GM12878 (cell line): ENCODE measurements at regions not wholly inside any gene's neighbourhood (a gene's known extent, or its start where the extent isn't known, plus 50 kb on each side); places are given as distances from the start of the nearest gene placed in this dataset.
"Not testable (repeated sequence)": the region's sequence is repeated elsewhere in the genome, so short reads cannot be mapped to it uniquely, and the experiment has no call there.

Experiments used
- ATAC-seq: fragments of 200-7000 bp; cut with Tn5 transposase; 3 replicates; pipeline ENCODE4 v1.9.1; 2020; ENCODE audit warnings: mild to moderate bottlenecking, moderate library complexity
- BruUV-seq: library from RNA; stranded (reverse); fragments of 400-500 nt; replicated peaks from 2 replicates; lab custom pipeline; 2021; lab: Mats Ljungman, UMichigan
- CTCF ChIA-PET: fragments of 300-600 bp; sonication (Branson Sonifier 250); formaldehyde crosslinking; extraction: SDS; loops from one replicate; lab custom pipeline; 2021; ENCODE audit warnings: inconsistent platforms; lab: Yijun Ruan, JAX
- POLR2A ChIA-PET: fragments of 350-600 bp; formaldehyde crosslinking; extraction: SDS; loops from one replicate; lab custom pipeline; 2021; ENCODE audit warnings: inconsistent platforms; lab: Charles Lee
- RAD21 ChIA-PET: fragments of 300-600 bp; sonication (Branson Sonifier 250); formaldehyde crosslinking; loops from one replicate; lab custom pipeline; 2023; ENCODE audit warnings: antibody characterized with exemption; ENCODE audit not compliant: unreplicated experiment; lab: Charles Lee
- SMC1A ChIA-PET: fragments of 300-600 bp; sonication (Branson Sonifier 250); formaldehyde crosslinking; loops from one replicate; lab custom pipeline; 2023; ENCODE audit not compliant: unreplicated experiment, uncharacterized antibody; lab: Charles Lee
- DNase-seq: peaks from one replicate; pipeline ENCODE4 v3.0.0-alpha.2; 2011; ENCODE audit warnings: low read depth, low spot score
- FAIRE-seq: peaks from 3 replicates; lab custom pipeline; 2011; peaks lifted over from hg19 to GRCh38; lab: Jason Lieb, UNC
- H2AFZ ChIP-seq: 2 replicates; pipeline ENCODE4 v1.6.0; 2011; ENCODE audit warnings: low read depth, low read length, control low read depth; ENCODE audit not compliant: control insufficient read depth
- H3K27ac ChIP-seq: 2 replicates; pipeline ENCODE4 v1.5.1; 2011; ENCODE audit warnings: control low read depth; ENCODE audit not compliant: control insufficient read depth, insufficient read depth
- H3K27me3 ChIP-seq, 2 experiments: replicated peaks in 1 of 2; 2 replicates each; pipeline versions ENCODE4 v1.6.0 to v1.6.1; 2011; ENCODE audit warnings: low read length in 1 of 2; ENCODE audit not compliant: control insufficient read depth in 2 of 2, insufficient read depth in 2 of 2
- H3K36me3 ChIP-seq, 2 experiments: 2 replicates each; pipeline ENCODE4 v1.5.1; 2011; ENCODE audit warnings: low read length in 1 of 2; ENCODE audit not compliant: control insufficient read depth in 2 of 2, insufficient read depth in 2 of 2
- H3K4me1 ChIP-seq: 2 replicates; pipeline ENCODE4 v1.6.1; 2011; ENCODE audit warnings: mild to moderate bottlenecking, low read length, moderate library complexity, mixed read lengths; ENCODE audit not compliant: control insufficient read depth, insufficient read depth
- H3K4me2 ChIP-seq: 2 replicates; pipeline ENCODE4 v1.6.0; 2011; ENCODE audit warnings: control low read depth; ENCODE audit not compliant: control insufficient read depth, insufficient read depth
- H3K4me3 ChIP-seq: fragments of 200-600 bp; sonication (generic); 2 replicates; pipeline ENCODE4 v1.5.1; 2016
- H3K79me2 ChIP-seq: 2 replicates; pipeline ENCODE4 v1.6.0; 2011; ENCODE audit warnings: low read length; ENCODE audit not compliant: control insufficient read depth, insufficient read depth
- H3K9ac ChIP-seq: 2 replicates; pipeline ENCODE4 v1.8.0; 2011; ENCODE audit warnings: low read length, control low read depth, mixed read lengths; ENCODE audit not compliant: control insufficient read depth, insufficient read depth
- H3K9me3 ChIP-seq: replicated peaks from 3 replicates; pipeline ENCODE4 v1.5.1; 2011; ENCODE audit warnings: mild to moderate bottlenecking, low read length; ENCODE audit not compliant: control insufficient read depth, insufficient read depth
- H4K20me1 ChIP-seq: 2 replicates; pipeline ENCODE4 v1.6.0; 2011; ENCODE audit not compliant: control insufficient read depth, insufficient read depth
- ATF2 ChIP-seq: IDR thresholded peaks from 2 replicates; pipeline ENCODE4 v1.6.1; 2012; ENCODE audit warnings: low read length, inconsistent platforms
- DPF2 ChIP-seq: fragments of 450-650 bp; IDR thresholded peaks from 2 replicates; pipeline ENCODE4 v1.6.1; 2017; ENCODE audit warnings: mild to moderate bottlenecking
- JUNB ChIP-seq: IDR thresholded peaks from 2 replicates; pipeline ENCODE4 v1.6.1; 2016; ENCODE audit warnings: antibody characterized with exemption, mild to moderate bottlenecking
- NFXL1 ChIP-seq: fragments of 450-650 bp; IDR thresholded peaks from 2 replicates; pipeline ENCODE4 v1.6.1; 2017; ENCODE audit warnings: antibody characterized with exemption, mild to moderate bottlenecking, borderline replicate concordance
- NKRF ChIP-seq: fragments of 450-650 bp; conservative IDR thresholded peaks from 2 replicates; pipeline ENCODE4 v1.6.1; 2017; ENCODE audit warnings: mild to moderate bottlenecking, moderate library complexity
- NRF1 ChIP-seq: conservative IDR thresholded peaks from 2 replicates; pipeline ENCODE4 v1.6.1; 2011; ENCODE audit warnings: mild to moderate bottlenecking, low read depth, low read length, improper control_type of control experiment
- STAT1 ChIP-seq: fragments of 450-650 bp; conservative IDR thresholded peaks from 2 replicates; pipeline ENCODE4 v1.6.1; 2014; ENCODE audit warnings: antibody characterized with exemption, mild to moderate bottlenecking
- TBL1XR1 ChIP-seq: IDR thresholded peaks from 2 replicates; pipeline ENCODE4 v1.6.1; 2012; ENCODE audit warnings: low read depth, low read length, improper control_type of control experiment
- ZBTB33 ChIP-seq: fragments of 450-650 bp; IDR thresholded peaks from 2 replicates; pipeline ENCODE4 v1.6.1; 2017; ENCODE audit warnings: mild to moderate bottlenecking
- WGBS: methylation state at CpG from one replicate; pipeline ENCODE4 v1.1.6; 2016; ENCODE audit warnings: low lambda C conversion rate; ENCODE audit not compliant: insufficient replicate concordance, insufficient coverage; ENCODE audit errors: missing lambda C conversion rate; 5-methylcytosine and 5-hydroxymethylcytosine counted together
- in situ Hi-C: fragments of 300-500 bp; cut with MboI; formaldehyde crosslinking; loops from 9 replicates; pipeline ENCODE4 v1.14.3; 2018; ENCODE audit warnings: mixed read lengths
- intact Hi-C: fragments of 100-400 bp; cut with micrococcal nuclease; formaldehyde crosslinking; loops from one replicate; pipeline ENCODE4 v1.14.2; 2022; ENCODE audit not compliant: unreplicated experiment

- TF ChIP-seq ZBTB33 (no peak), DPF2 (no peak), NFXL1 (no peak), TBL1XR1 (no peak), NKRF (no peak), JUNB (no peak), ATF2 (no peak), STAT1 (no peak), NRF1 (no peak)
Measured at GRCh38 chr11:55457641-55458040, 89.9 kb downstream of the OR4A15 start (continued).

- ATAC-seq: not testable (repeated sequence)
Measured at GRCh38 chr11:55459871-55460270, 92.1 kb downstream of the OR4A15 start.

More at GRCh38 chr11:55459871-55460270, 92.1 kb downstream of the OR4A15 start:
- DNase-seq, in situ Hi-C loops, H3K27me3 ChIP-seq, H3K4me2 ChIP-seq, H4K20me1 ChIP-seq, H3K27ac ChIP-seq, H3K4me1 ChIP-seq, H3K36me3 ChIP-seq, H3K79me2 ChIP-seq, intact Hi-C loops, H3K9ac ChIP-seq, FAIRE-seq, CTCF ChIA-PET, RAD21 ChIA-PET, H3K4me3 ChIP-seq, BruUV-seq, H3K9me3 ChIP-seq, POLR2A ChIA-PET, H2AFZ ChIP-seq: not testable (repeated sequence)
- SMC1A ChIA-PET: interaction anchor here (1.1 kb wide), 1 partner anchor 219 kb away, joined by 3 read pairs; no protein-coding TSS in a partner anchor
- 51% methylated on average over 19 of the region's 19 CpGs for WGBS
